ENCODE measurements at regions not wholly inside any gene's neighbourhood (a gene's known extent, or its start where the extent isn't known, plus 50 kb on each side); places are given as distances from the start of the nearest gene placed in this dataset.

DNA sequence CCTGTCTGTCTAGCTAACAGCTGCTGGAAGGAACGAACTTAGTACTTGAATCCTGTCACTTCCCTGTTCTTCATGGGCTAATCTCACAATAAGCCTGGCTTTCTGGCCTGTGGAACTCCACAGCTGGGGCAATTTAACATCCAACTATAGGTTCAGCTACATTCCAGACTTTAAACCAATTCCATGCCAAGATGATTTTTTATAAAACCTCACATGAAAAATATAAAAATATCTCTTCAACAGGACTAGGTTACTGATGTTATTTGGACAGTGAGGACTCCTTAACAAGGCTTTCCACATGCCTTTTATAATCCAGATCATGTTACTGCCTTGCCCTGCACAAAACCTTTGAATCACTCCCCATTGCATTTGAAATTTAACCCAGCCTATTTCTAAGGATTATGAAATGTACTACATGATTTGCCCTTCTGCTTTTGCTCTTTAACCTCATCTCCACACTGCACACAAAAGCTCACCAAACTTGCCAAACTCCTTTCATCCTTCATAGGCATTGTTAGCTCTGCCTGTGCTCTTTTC lies 863.2 kb upstream of the CHAC2 start:
- no peaks in the 10 kb centered on the region for H3K36me3 ChIP-seq (ENCODE audit: control insufficient read depth, insufficient read depth, low read length)
- DNase-seq (ENCODE audit: low read depth): no peak
- no peaks in the 10 kb centered on the region for H3K27me3 ChIP-seq (ENCODE audit: control insufficient read depth, insufficient read depth, low read length)
- TF ChIP-seq CTCF (IDR thresholded peaks at IDR 0.05; ENCODE audit: insufficient read depth, low read length, poor library complexity, severe bottlenecking): no peak
- no peak overlapping the region for H3K4me3 ChIP-seq (ENCODE audit: low read depth, low read length)

- H3K4me3 ChIP-seq (ENCODE audit: low read depth, low read length): no peak overlapping the region
- TF ChIP-seq CTCF (IDR thresholded peaks at IDR 0.05; ENCODE audit: insufficient read depth, low read length, poor library complexity, severe bottlenecking): no peak
- H3K27me3 ChIP-seq (ENCODE audit: control insufficient read depth, insufficient read depth, low read length): no peaks in the 10 kb centered on the region
- no peaks in the 10 kb centered on the region for H3K36me3 ChIP-seq (ENCODE audit: control insufficient read depth, insufficient read depth, low read length)
- DNase-seq (ENCODE audit: low read depth): no peak
Observed at GRCh38 chr2:52897511-52898044, 870.0 kb upstream of the CHAC2 start.

GRCh38 chr2:52895726-52896340 lies 871.8 kb upstream of the CHAC2 start:
- DNase-seq (ENCODE audit: low read depth): no peak
- Histone ChIP-seq H3K4me3 (ENCODE audit: low read depth, low read length) (no peak overlapping the region), H3K27me3 (ENCODE audit: control insufficient read depth, insufficient read depth, low read length) (no peaks in the 10 kb centered on the region), H3K36me3 (ENCODE audit: control insufficient read depth, insufficient read depth, low read length) (no peaks in the 10 kb centered on the region)
- no peak for TF ChIP-seq CTCF (IDR thresholded peaks at IDR 0.05; ENCODE audit: insufficient read depth, low read length, poor library complexity, severe bottlenecking)

DNA sequence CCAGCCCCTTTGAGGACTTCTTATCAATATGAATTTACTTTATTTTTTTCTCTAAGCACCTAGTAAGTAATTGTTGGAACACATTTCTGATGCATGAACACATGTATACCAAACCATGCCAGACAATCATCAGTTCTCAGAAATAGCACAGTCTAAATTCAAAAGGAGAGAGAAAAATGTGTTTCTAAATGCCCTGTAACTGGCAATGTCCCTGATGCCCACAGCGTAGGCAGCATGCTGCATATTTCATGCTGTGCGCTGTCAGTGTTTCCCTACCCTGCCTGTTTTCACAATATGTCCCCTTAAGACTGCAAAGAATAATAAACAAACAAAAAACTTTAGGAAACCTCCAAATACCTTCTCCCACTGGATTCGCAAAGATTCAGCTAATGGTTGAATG lies 881.0 kb upstream of the CHAC2 start:
- H3K27me3 ChIP-seq (ENCODE audit: control insufficient read depth, insufficient read depth, low read length): no peaks in the 10 kb centered on the region

GRCh38 chr2:52884761-52885352 lies 882.7 kb upstream of the CHAC2 start:
- DNase-seq (ENCODE audit: low read depth): no peak
- Histone ChIP-seq H3K27me3 (ENCODE audit: control insufficient read depth, insufficient read depth, low read length) (no peaks in the 10 kb centered on the region), H3K36me3 (ENCODE audit: control insufficient read depth, insufficient read depth, low read length) (no peaks in the 10 kb centered on the region), H3K4me3 (ENCODE audit: low read depth, low read length) (no peak overlapping the region)
- TF ChIP-seq CTCF (IDR thresholded peaks at IDR 0.05; ENCODE audit: insufficient read depth, low read length, poor library complexity, severe bottlenecking): no peak

More for the DNA sequence above, 881.0 kb upstream of the CHAC2 start:
- no peak for TF ChIP-seq CTCF (IDR thresholded peaks at IDR 0.05; ENCODE audit: insufficient read depth, low read length, poor library complexity, severe bottlenecking)
- no peaks in the 10 kb centered on the region for H3K36me3 ChIP-seq (ENCODE audit: control insufficient read depth, insufficient read depth, low read length)
- H3K4me3 ChIP-seq (ENCODE audit: low read depth, low read length): no peak overlapping the region
- DNase-seq (ENCODE audit: low read depth): no peak
